ENCODE measurements at regions not wholly inside any gene's neighbourhood (a gene's known extent, or its start where the extent isn't known, plus 50 kb on each side); places are given as distances from the start of the nearest gene placed in this dataset.

DNA sequence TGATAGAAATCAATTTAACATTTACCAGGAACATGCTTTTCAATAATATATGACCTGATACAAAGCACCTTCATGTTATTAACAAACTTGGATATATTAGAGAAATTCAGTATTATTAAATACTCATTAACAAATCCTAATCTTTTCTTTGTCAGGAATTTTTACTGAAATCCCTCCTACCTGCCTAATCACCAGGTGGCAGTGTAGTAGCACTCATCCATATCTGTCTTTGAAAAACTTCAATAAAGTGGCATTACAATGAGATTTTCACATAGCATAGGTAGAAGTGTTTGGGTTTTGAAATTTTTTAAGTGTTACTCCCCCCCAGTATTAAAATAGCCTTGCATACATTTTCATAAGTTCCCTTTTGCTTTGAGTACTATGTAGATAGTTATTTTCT is 1246.6 kb upstream of the LRRN3 start:
- H3K4me1 ChIP-seq (replicated peaks): no peaks in the 10 kb centered on the region
- H3K9me3 ChIP-seq: no peaks in the 10 kb centered on the region
- intact Hi-C loops (cut with DNase I): loop anchor here (10.0 kb wide), 2 partner anchors 1250 to 1640 kb away; partner anchors contain the start of gene LRRN3
- H3K4me3 ChIP-seq: no peak overlapping the region
- H3K27me3 ChIP-seq (replicated peaks; ENCODE audit: insufficient read depth): no peaks in the 10 kb centered on the region
- no peak overlapping the region for H3K27ac ChIP-seq
- no peak for DNase-seq (ENCODE audit: low spot score)
- no peak for TF ChIP-seq POLR2A (IDR thresholded peaks at IDR 0.05)
- TF ChIP-seq, protein P1, sequence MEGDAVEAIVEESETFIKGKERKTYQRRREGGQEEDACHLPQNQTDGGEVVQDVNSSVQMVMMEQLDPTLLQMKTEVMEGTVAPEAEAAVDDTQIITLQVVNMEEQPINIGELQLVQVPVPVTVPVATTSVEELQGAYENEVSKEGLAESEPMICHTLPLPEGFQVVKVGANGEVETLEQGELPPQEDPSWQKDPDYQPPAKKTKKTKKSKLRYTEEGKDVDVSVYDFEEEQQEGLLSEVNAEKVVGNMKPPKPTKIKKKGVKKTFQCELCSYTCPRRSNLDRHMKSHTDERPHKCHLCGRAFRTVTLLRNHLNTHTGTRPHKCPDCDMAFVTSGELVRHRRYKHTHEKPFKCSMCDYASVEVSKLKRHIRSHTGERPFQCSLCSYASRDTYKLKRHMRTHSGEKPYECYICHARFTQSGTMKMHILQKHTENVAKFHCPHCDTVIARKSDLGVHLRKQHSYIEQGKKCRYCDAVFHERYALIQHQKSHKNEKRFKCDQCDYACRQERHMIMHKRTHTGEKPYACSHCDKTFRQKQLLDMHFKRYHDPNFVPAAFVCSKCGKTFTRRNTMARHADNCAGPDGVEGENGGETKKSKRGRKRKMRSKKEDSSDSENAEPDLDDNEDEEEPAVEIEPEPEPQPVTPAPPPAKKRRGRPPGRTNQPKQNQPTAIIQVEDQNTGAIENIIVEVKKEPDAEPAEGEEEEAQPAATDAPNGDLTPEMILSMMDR (IDR thresholded peaks at IDR 0.05): peak in 3 of 4 experiments; percentile 46 to 73 (median 63)
- H3K36me3 ChIP-seq: no peaks in the 10 kb centered on the region

DNA sequence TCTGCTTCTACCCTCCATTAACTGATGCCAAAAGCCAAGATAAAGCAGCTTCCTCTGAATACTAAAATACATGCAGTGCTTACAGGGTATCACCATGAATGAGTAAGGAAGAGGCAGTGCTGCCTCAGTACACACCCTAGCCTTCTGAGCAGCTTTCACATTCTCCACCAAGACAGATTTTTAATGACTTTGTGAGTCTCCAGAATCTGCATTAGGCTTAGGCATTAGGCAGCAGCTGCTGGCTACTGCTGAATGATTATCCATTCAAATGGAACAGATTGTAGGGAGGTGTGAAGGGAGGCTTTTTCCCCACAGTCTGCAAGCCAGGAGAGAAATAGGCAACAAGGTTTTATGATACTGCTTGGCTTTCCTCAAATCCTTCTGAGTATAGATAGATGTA is 1226.7 kb upstream of the LRRN3 start:
- no peaks in the 10 kb centered on the region for H3K27me3 ChIP-seq (replicated peaks; ENCODE audit: insufficient read depth)
- DNase-seq (ENCODE audit: low spot score): no peak
- H3K9me3 ChIP-seq: no peaks in the 10 kb centered on the region
- no peak overlapping the region for H3K27ac ChIP-seq
- no peak overlapping the region for H3K4me3 ChIP-seq
- TF ChIP-seq POLR2A (IDR thresholded peaks at IDR 0.05) (no peak), POLR2AphosphoS5 (IDR thresholded peaks at IDR 0.05) (no peak)
- TF ChIP-seq, protein P1 (IDR thresholded peaks at IDR 0.05): no peak
- no peaks in the 10 kb centered on the region for H3K4me1 ChIP-seq (replicated peaks)
- no peaks in the 10 kb centered on the region for H3K36me3 ChIP-seq
- intact Hi-C loops (cut with DNase I): no loop called here

DNA sequence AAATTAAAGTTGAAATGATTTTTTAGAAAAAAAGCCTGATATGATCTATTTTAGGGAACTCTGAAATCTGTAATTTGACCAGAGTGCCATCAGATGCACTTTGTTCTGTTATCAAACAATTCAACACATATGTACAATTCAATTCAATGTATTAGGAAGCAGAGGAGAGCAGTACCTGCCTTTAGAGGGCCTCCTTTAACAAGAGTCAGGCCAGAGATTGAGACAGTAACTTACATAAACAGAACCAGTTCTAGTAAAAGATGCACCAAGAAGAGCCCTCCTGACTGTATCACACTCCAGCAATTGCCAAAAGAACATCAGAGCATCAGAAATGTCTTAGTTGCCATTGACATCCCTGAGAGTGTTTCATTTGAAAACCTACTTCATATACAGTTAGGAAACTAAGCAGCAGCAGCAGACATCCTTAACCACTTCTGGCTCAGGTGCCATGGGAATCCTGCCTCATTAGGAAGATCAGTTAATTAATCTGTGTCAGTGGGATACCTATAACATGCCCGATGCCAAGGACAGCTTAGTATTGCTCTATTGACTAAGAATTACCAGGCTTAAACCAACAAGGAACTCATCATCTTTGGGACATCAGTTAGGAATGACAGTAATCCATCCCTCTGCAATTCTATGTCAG is 1222.6 kb upstream of the LRRN3 start:
- H3K27me3 ChIP-seq (replicated peaks; ENCODE audit: insufficient read depth): no peaks in the 10 kb centered on the region
- no peak overlapping the region for H3K27ac ChIP-seq
- H3K4me1 ChIP-seq (replicated peaks): no peaks in the 10 kb centered on the region
- WGBS: 68% methylated on average over 1 of the region's 1 CpG
- H3K4me3 ChIP-seq: no peak overlapping the region
- no peaks in the 10 kb centered on the region for H3K9me3 ChIP-seq
- no peaks in the 10 kb centered on the region for H3K36me3 ChIP-seq
- intact Hi-C loops (cut with DNase I): no loop called here
- no peak for TF ChIP-seq POLR2A (IDR thresholded peaks at IDR 0.05)
- TF ChIP-seq, protein P1 (IDR thresholded peaks at IDR 0.05): no peak
- no peak for DNase-seq (ENCODE audit: low spot score)

DNA sequence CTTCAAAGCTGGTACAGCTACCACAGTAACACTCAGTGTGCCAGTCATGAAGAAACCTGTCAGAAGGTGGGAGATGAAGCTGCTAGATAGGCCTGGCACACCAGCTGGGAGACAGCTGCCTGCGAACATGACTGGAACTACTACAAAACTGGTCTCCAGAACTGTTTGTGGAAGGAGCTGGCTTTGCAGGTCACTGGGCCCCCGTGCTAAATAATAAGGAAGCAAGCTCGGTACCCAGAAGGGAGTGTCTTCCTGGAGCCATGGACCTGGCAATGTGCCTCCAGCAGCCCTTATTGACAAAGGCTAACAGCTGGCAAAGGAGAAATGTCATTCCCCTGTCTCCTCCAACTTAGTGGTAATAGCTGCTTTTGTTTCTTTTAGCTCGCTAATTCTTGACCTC is 1217.6 kb upstream of the LRRN3 start:
- intact Hi-C loops (cut with DNase I): no loop called here
- H3K4me1 ChIP-seq (replicated peaks): no peaks in the 10 kb centered on the region
- DNase-seq (ENCODE audit: low spot score): peak; percentile 20
- no peak overlapping the region for H3K4me3 ChIP-seq
- TF ChIP-seq POLR2A (IDR thresholded peaks at IDR 0.05): no peak
- no peak for TF ChIP-seq POLR2AphosphoS5 (IDR thresholded peaks at IDR 0.05)
- TF ChIP-seq, protein P1 (IDR thresholded peaks at IDR 0.05): no peak
- H3K27ac ChIP-seq: no peak overlapping the region
- 24% methylated on average over 4 of the region's 4 CpGs for WGBS
- H3K36me3 ChIP-seq: no peaks in the 10 kb centered on the region
- no peaks in the 10 kb centered on the region for H3K9me3 ChIP-seq
- H3K27me3 ChIP-seq (replicated peaks; ENCODE audit: insufficient read depth): no peaks in the 10 kb centered on the region

DNA sequence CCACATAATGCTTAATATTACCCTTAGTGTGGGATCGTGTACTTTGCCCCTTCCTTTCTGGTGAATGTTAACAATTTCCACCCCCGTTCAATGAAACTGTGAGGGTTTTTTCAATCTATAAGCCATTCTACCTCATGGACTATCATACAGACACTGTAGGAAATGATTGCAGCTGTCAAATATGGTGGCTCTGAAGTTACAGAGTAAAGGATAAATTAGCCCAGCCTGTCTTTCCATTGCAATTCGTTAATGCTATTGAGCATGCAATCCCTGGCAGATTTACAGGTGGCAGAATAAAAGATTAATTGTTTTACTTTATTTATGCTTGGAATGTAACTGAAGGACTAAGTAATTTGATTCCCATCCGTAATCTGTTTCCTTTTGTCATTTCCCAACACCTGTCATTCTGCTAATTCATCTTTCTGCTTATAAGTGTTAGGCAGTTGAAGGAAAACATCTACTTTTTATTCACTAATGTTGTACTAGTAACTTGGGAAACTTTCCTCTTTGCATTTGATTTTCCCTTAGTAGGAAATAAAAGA is 1211.6 kb upstream of the LRRN3 start:
- WGBS: 60% methylated on average over 4 of the region's 4 CpGs
- H3K27ac ChIP-seq: no peak overlapping the region
- TF ChIP-seq, protein P1 (IDR thresholded peaks at IDR 0.05): no peak
- TF ChIP-seq POLR2AphosphoS5 (IDR thresholded peaks at IDR 0.05): no peak
- TF ChIP-seq POLR2A (IDR thresholded peaks at IDR 0.05): no peak
- no peaks in the 10 kb centered on the region for H3K9me3 ChIP-seq
- no peak for DNase-seq (ENCODE audit: low spot score)
- no peaks in the 10 kb centered on the region for H3K4me1 ChIP-seq (replicated peaks)
- H3K4me3 ChIP-seq: no peak overlapping the region
- no peaks in the 10 kb centered on the region for H3K36me3 ChIP-seq
- no peaks in the 10 kb centered on the region for H3K27me3 ChIP-seq (replicated peaks; ENCODE audit: insufficient read depth)
- intact Hi-C loops (cut with DNase I): no loop called here
